GM18870 (cell line): ENCODE measurements at regions not wholly inside any gene's neighbourhood (a gene's known extent, or its start where the extent isn't known, plus 50 kb on each side); places are given as distances from the start of the nearest gene placed in this dataset.
"Not testable (repeated sequence)": the region's sequence is repeated elsewhere in the genome, so short reads cannot be mapped to it uniquely, and the experiment has no call there.

Source experiments
- ATAC-seq: cut with Tn5 transposase; IDR thresholded peaks from one replicate; pipeline ENCODE4 v1.9.1; 2021; ENCODE audit warnings: moderate library complexity; ENCODE audit not compliant: unreplicated experiment

DNA sequence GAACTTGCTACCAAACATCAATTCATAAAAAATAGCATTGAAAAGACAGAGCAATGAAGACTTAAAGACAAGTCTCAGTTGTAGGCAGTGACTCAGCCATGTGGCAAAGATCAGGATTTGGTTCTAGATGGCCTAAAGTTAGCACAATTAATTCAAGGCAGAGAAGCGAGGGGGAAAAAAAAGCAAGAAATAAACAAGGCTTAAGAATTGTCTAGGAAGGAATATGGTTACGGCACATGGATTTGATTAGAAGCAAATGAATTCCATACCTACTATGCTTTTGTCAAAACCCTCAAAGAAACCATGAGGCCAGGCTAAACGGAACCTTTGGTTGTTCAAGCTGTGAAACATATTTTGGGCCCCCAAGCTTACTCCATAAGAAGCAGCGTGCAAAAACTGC, 362.2 kb upstream of the KCNH7 start:
- no peak for ATAC-seq

DNA sequence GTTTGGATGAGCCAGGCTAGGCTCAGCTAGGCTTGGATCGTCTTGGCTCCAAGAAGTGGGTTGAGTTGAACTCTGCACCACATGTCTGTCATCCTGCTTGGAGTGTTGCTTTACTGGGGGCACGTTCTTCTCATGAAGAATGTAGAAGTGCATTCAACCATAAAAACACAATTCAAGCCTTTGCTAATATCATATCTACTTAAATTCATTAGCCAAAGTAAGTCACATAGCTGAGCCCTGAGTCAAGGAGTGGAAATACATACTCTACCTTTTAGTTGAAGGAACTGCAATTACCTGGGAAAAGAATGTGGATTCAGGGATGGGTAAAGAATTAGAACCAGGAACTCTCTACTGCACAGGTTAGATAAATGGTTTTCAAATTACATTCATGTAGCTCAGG, 360.4 kb upstream of the KCNH7 start:
- ATAC-seq: no peak

GRCh38 chr2:163198007-163198406, 359.4 kb upstream of the KCNH7 start:
- no peak for ATAC-seq

GRCh38 chr2:163191372-163191771, 352.8 kb upstream of the KCNH7 start:
- peak; percentile 71 for ATAC-seq

DNA sequence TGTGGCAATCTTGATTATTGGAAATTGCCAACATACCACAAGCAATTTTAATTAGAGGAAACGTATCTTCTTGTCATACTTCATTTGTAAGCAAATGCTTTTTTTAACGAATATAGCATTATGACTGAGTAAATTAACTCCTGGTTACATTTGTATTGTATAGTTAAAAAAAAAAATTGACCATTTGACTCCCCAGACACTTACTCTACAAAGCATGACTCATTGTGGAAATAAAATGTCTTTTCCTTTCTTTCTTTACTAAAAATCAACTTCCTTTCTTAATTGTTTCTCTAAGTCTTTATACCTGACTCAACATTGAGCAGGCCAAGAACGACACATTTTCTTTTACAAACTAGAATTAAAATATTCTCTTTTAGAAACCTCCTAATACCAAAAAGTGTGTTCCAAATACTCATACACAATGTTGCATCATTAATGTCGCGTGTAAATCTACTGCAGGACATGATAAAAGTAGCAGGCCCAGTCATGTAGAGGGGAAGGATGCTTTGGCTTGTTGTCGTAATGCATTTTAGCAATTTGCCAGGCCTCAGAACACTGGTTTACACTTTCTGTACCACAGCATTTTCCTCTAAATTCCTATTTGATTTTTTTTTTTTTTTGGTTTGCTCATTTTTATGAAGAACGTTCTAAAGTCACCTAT, 349.6 kb upstream of the KCNH7 start:
- ATAC-seq: no peak

- ATAC-seq: no peak
Measured at GRCh38 chr2:163187119-163187518, 348.6 kb upstream of the KCNH7 start.

DNA sequence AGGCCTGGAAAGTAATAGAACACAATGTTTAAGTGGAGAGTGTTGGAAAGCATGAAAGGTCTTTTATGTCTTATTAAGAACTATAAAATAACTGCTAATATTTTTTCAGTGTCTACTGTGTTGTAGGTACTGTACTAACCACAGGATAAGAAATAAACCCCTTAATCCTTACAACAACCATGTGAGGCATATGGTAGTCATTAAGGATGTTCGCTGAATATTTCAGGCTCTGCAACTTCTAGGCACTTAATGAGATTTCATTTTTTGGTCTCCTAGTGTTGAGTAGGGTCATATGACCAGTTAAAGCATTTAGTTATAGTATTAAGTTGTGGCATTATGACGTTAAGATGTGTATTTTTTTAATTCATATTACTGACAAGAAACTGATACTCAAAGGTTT, 346.6 kb upstream of the KCNH7 start:
- ATAC-seq: no peak

DNA sequence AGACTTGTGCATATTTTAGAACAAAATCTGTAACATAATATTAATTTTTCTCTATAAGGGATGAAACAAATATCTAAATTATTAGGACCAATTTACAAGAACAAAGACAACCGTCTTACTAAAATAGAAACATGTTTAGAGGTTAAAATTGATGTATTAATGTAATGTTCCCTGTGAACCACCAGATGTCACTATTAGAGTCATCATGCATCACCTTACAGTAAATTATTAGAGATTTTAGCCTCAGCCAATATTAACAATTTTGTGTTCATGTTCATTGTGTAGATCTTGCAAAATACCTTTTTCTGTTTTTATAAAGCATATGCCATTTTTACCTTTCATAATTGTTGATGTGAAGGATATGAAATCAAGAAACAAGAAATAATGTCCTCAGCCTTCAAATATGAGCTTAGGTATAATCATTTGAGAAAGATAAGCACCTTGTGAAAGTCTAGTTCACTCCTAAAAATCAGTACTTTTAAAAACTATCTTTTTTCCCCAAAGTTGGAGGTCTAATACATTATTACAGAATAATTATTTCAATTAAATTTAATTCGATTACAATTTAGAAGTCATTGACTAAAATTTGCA, 344.3 kb upstream of the KCNH7 start:
- no peak for ATAC-seq

DNA sequence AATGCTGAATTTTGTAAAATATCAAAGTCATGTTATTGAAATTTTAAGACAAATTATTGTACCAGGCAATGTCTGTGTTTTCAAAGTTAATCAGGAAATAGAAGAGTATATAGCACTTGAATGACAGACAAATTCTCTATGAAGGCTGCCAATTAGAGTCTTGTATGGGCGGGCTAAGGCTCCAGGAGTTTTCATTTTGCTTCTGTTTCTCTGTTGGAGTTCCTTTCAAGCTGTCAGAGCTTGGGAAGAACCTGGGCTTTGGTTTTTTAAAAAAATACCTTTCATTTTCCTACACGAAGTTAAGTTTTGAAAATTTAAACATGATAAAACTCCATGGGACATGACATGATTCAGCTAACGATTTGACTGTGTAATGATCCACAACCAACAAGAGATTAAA, 339.0 kb upstream of the KCNH7 start:
- ATAC-seq: no peak

DNA sequence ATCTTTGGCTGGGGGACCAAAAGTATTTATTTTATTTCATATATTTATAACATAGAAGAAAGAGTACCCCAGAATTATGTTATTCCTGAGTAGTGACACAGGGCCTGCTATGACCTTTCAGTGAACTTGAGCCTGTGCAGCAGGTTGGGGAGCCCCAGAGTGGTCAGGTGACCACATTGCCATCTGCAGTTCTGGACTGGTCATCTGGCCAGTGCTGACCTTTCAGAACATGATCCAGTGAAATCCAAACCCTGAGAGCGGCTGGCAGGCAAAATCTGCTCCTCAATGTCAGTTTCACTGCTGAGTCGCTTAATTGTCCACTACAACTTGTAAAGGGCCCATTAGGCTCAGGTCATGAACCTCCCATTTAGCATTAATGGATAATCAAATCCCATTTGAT, 336.7 kb upstream of the KCNH7 start:
- ATAC-seq: no peak

GRCh38 chr2:163173591-163173990, 335.0 kb upstream of the KCNH7 start:
- ATAC-seq: no peak

DNA sequence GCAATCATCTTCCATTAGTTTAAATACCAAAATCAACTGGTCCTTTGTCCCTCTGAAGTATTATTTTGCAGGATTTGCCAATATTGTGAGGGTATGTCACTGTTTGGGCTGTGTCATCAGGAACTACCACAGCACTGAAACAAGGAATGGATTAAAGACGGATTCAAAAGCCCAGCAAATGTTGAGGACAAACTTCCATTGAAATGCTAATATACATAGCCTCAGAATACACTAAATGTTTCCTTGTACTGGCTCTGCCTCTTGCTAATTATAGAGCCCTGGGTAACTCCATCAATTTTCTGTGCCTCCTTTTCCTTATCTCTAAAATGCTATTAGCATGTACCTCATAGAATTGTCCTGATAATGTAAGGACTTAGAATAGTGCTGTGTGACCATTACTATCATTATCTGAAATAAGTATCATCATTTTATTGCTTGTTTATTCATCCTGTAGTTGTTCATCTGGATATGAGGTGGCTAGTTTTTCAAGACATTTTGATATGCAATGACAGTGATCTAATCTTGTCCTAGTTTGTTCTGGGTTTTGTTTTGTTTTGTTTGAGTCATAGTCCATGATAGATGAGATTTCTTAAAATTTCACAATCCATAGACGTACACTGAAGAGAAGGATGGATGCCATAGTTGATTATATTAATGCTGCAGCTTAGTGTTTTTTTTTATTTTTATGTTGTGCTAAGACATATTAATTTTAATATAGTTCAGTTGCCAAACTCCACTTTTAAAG, 333.4 kb upstream of the KCNH7 start:
- ATAC-seq: no peak

DNA sequence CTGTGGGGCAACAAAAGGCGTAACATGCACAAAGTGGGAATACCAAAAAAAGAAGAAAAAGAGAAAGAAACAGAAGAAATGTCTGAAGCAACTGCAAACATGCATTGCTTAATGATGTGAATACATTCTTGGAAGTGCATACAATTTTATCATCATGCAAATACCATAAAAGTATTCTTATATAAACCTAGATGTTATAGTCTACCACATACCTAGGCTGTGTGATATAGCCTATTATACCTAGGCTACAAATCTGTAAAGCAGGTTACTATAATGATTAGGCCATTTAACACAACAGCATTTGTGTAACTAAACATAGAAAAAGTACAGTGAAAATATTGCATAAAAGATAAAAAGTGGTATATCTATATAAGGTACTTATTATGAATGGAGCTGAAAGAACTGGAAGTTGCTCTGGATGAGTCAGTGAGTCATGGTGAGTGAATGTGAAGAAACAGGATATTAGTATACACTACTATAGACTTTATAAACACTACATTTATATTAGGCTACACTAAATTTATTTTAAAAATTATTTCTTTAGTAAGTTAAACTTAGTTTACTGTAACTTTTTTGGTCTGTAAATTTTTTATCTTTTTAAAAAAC, 319.4 kb upstream of the KCNH7 start:
- ATAC-seq: no peak

GRCh38 chr2:163157411-163157810, 318.8 kb upstream of the KCNH7 start:
- ATAC-seq: no peak

GRCh38 chr2:163155925-163156324, 317.4 kb upstream of the KCNH7 start:
- ATAC-seq: no peak

DNA sequence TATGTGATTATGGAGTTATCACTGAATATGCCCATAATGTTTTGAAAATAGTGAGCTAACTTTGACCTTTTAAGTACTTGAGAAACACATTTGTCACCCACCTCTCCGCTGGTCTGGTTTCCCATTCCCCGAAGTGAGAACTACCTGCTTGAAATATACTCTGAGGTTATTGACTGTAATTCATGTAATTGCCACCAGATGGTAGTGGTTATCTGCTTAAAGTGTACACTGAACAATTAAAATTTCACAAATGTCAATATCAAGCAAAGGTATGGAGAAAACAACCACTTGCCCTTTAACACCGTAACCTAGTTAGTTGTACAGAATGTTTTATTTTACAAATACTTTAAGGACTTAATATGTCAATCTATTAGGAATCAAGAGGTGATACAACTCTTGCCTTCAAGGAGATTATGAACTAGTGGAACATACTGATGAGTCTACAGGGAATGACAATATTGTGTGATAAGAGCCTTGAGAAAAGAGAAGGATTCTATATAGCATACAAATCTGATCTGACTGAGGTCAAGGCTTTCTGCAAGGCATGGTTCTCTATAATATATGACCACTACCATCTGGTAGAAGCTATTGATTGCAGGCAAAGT, 316.8 kb upstream of the KCNH7 start:
- ATAC-seq: peak; percentile 92

DNA sequence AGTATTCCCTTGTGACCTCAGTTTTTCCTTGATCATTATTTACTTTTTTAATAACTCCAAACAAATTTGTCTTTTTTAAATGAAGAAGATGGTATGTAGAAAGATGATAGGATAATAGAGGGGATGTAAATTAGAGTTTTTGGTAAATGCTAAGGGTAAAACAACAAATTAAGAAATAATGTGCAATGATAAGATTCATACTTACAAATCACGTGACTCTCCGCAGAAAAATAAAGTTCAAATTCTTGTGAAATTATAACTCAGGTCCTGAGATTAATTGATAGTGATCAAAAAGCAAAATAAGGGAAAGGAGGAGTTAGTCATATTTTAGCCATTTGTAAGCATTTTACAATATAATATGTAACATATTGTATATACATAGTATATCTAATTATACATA, 304.1 kb upstream of the KCNH7 start:
- no peak for ATAC-seq

GRCh38 chr2:163138947-163139346, 300.4 kb upstream of the KCNH7 start:
- ATAC-seq: no peak

DNA sequence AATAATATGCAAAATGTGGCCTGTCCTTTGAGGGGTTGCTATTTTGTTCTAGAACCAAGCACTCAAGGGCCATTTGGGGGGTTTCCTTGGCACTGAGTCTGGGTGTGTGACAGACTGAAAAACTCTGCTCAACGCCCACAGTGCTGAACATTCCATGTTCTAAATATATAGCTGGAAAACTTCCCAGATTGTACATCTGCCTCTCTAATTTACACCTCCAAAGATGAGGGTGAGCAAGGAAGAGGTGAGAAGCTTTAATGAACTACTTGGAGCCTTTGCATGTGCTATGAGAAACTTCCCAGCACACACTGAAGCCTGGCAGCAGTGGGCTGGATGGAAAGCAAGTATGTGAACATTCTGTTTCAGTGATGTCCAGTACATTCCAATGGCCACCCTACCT, 296.7 kb upstream of the KCNH7 start:
- ATAC-seq: no peak

GRCh38 chr2:163133602-163134001, 295.0 kb upstream of the KCNH7 start:
- no peak for ATAC-seq

DNA sequence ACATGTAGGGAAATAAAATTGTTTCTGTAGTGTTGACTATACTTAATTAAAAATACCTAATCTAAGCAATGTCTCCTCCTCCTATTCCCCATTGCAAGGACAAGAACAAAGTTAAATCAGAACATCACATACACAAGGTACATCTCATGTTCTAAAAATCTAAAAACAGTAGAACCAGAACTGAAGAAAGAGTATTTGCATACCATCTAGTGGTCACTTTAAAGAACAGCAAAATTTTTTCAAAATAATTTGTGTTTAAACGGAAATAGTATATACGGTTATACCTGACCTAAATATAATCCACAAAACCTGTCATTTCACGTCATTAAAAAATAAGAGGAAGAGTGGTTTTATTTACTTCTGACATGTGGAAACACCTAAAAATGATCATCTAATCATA, 294.3 kb upstream of the KCNH7 start:
- ATAC-seq: peak; percentile 66

GRCh38 chr2:163132207-163132606, 293.6 kb upstream of the KCNH7 start:
- ATAC-seq: not testable (repeated sequence)
